IgD-negative memory B cell (primary cell): ENCODE measurements at regions not wholly inside any gene's neighbourhood (a gene's known extent, or its start where the extent isn't known, plus 50 kb on each side); places are given as distances from the start of the nearest gene placed in this dataset.
"Not testable (repeated sequence)": the region's sequence is repeated elsewhere in the genome, so short reads cannot be mapped to it uniquely, and the experiment has no call there.

ENCODE experiments used
- H3K27ac Mint-ChIP-seq, 3 donors: one replicate each; pipeline ENCODE4 v1.8.0; 2020 to 2022; ENCODE audit warnings: mild to moderate bottlenecking in 3 of 3, mixed read lengths in 3 of 3, moderate library complexity in 1 of 3
- H3K27me3 Mint-ChIP-seq: one replicate; pipeline ENCODE4 v1.8.0; 2021; ENCODE audit warnings: mixed read lengths
- H3K36me3 Mint-ChIP-seq: one replicate; pipeline ENCODE4 v1.8.0; 2020; ENCODE audit warnings: mild to moderate bottlenecking, mixed read lengths
- H3K4me1 Mint-ChIP-seq, 3 donors: one replicate each; pipeline ENCODE4 v1.8.0; 2020 to 2022; ENCODE audit warnings: mixed read lengths in 3 of 3, mild to moderate bottlenecking in 1 of 3
- H3K4me3 Mint-ChIP-seq, 4 donors: one replicate each; pipeline ENCODE4 v1.8.0; 2020 to 2022; ENCODE audit warnings: mild to moderate bottlenecking in 4 of 4, mixed read lengths in 4 of 4, moderate library complexity in 3 of 4
- H3K9me3 Mint-ChIP-seq, 3 donors: one replicate each; pipeline ENCODE4 v1.8.0; 2020 to 2021; ENCODE audit warnings: mixed read lengths in 3 of 3, mild to moderate bottlenecking in 1 of 3

DNA sequence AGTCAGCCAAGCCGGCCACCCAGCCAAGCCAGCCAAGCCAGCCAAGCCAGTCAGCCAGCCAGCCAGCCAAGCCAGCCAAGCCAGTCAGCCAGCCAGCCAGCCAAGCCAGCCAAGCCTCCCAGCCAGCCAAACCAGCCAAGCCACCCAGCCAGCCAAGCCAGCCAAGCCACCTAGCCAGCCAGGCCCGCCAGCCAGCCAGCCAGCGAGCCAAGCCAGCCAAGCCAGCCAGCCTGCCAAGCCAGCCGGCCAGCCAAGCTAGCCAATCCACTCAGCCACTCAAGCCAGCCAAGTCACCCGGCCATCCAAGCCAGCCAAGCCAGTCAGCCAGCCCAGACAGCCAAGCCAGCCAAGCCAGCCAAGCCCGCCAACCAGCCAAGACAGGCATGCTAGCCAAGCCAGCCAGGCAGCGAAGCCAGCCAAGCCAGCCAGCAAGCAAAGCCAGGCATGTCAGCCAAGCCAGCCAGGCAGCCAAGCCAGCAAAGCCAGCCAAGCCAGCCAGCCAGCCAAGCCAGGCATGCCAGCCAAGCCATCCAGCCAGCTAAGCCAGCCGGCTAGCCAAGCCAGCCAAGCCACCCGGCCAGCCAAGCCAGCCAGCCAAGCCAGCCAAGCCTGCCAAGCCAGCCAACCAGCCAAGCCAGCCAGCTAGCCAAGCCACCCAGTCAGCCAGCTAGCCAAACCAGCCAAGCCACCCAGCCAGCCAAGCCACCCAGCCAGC, 351.2 kb upstream of the PLGLB2 start:
- peak overlapping the region in 1 of 4 donors; percentile 17 for H3K4me3 Mint-ChIP-seq
- not testable (repeated sequence) for H3K27ac Mint-ChIP-seq, H3K36me3 Mint-ChIP-seq, H3K4me1 Mint-ChIP-seq, H3K9me3 Mint-ChIP-seq, H3K27me3 Mint-ChIP-seq

DNA sequence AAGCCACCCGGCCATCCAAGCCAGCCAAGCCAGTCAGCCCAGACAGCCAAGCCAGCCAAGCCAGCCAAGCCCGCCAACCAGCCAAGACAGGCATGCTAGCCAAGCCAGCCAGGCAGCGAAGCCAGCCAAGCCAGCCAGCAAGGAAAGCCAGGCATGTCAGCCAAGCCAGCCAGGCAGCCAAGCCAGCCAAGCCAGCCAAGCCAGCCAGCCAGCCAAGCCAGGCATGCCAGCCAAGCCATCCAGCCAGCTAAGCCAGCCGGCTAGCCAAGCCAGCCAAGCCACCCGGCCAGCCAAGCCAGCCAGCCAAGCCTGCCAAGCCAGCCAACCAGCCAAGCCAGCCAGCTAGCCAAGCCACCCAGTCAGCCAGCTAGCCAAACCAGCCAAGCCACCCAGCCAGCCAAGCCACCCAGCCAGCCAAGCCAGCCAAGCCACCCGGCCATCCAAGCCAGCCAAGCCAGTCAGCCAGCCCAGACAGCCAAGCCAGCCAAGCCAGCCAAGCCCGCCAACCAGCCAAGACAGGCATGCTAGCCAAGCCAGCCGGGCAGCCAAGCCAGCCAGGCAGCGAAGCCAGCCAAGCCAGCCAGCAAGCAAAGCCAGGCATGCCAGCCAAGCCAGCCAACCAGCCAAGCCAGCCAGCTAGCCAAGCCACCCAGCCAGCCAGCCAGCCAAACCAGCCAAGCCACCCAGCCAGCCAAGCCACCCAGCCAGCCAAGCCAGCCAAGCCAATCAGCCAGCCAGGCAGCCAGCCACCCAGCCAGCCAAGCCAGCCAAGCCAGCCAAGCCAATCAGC, 350.4 kb upstream of the PLGLB2 start:
- H3K9me3 Mint-ChIP-seq, H3K36me3 Mint-ChIP-seq, H3K4me1 Mint-ChIP-seq, H3K4me3 Mint-ChIP-seq, H3K27me3 Mint-ChIP-seq, H3K27ac Mint-ChIP-seq: not testable (repeated sequence)

DNA sequence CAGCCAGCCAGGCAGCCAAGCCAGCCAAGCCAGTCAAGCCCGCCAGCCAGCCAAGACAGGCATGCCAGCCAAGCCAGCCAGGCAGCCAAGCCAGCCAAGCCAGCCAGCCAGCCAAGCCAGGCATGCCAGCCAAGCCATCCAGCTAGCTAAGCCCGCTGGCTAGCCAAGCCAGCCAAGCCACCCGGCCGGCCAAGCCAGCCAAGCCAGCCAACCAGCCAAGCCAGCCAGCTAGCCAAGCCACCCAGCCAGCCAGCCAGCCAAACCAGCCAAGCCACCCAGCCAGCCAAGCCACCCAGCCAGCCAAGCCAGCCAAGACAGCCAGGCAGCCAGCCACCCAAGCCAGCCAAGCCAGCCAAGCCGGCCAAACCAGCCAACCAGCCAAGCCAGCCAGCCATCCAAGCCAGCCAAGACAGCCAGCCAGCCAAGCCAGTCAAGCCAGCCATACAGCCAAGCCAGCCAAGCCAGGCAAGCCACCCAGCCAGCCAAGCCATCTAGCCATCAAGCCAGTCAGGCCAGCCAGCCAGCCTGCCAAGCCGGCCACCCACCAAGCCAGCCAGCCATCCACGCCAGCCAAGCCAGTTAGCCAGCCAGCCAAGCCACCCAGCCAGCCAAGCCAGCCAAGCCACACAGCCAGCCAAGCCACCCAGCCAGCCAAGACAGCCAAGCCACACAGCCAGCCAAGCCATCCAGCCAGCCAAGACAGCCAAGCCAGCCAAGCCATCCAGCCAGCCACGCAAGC, 349.2 kb upstream of the PLGLB2 start:
- not testable (repeated sequence) for H3K4me1 Mint-ChIP-seq, H3K36me3 Mint-ChIP-seq, H3K27me3 Mint-ChIP-seq, H3K27ac Mint-ChIP-seq, H3K9me3 Mint-ChIP-seq, H3K4me3 Mint-ChIP-seq

DNA sequence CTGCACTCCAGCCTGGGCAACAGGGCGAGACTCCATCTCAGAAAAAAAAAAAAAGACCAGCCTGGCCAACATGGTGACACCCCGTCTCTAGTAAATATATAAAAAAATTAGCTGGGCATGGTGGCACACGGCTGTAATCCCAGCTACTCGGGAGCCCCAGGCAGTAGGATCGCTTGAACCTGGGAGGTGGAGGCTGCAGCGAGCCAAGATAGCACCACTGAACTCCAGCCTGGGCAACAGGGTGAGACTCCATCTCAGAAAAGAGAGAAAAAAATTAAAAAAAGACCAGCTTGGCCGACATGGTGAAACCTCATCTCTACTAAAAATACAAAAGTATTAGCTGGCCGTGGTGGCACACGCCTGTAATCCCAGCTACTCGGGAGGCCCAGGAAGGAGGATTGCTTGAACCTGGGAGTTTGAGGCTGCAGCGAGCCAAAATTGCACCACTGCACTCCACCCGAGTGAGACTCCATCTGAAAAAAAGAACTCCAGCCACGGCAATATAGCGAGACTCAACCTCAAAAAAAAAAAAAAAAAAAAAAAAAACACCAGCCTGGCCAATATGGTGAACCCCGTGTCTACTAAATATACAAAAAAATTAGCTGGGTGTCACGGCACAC, 346.1 kb upstream of the PLGLB2 start:
- Mint-ChIP-seq H3K27ac (no peak overlapping the region), H3K4me3 (no peak overlapping the region), H3K27me3 (no peaks in the 10 kb centered on the region), H3K36me3 (no peaks in the 10 kb centered on the region), H3K9me3 (peaks cover 0 to 2% (median 0%) of the 10 kb centered on the region in 3 donors), H3K4me1 (peaks cover 0 to 1% (median 0%) of the 10 kb centered on the region in 3 donors)

DNA sequence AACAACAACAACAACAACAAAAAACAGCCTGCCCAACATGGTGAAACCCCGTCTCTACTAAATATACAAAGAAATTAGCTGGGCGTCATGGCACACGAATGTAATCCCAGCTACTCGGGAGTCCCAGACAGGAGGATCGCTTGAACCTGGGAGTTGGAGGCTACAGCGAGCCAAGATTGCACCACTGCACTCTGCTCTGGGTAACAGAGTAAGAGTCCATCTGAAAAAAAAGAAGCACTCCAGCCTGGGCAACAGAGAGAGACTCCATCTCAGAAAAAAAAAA, 344.1 kb upstream of the PLGLB2 start:
- H3K27ac Mint-ChIP-seq = peak overlapping the region in 2 of 3 donors; percentile 39 to 73

DNA sequence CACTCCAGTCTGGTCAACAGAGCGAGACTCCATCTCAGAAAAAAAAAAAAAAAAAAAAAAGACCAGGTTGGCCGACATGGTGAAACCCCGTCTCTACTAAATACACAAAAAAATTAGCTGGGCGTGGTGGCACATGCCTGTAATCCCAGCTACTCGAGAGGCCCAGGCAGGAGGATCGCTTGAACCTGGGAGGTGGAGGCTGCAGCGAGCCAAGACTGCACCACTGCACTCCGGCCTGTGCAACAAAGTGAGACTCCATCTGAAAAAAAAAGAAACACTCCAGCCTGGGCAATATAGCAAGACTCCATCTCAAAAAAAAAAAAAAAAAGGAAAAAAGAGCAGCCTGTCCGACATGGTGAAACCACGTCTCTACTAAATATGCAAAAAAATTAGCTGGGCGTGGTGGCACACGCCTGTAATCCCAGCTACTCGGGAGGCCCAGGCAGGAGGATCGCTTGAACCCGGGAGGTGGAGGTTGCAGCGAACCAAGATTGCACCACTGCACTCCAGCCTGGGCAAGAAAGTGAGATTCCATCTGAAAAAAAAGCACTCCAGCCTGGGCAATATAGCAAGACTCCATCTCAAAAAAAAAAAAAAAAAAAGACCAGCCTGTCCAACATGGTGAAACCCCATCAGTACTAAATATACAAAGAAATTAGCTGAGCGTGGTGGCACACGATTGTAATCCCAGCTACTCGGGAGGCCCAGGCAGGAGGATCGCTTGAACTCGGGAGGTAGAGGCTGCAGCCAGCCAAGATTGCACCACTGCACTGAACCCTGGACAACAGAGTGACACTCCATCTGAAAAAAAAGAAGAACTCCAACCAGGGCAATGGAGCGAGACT, 343.3 kb upstream of the PLGLB2 start:
- not testable (repeated sequence) for H3K27me3 Mint-ChIP-seq, H3K9me3 Mint-ChIP-seq, H3K36me3 Mint-ChIP-seq, H3K4me1 Mint-ChIP-seq
- Mint-ChIP-seq H3K27ac (peak overlapping the region in 2 of 3 donors; percentile 46 to 79), H3K4me3 (peak overlapping the region in 1 of 4 donors; percentile 43)

More for the DNA sequence above, 344.1 kb upstream of the PLGLB2 start:
- no peaks in the 10 kb centered on the region for H3K27me3 Mint-ChIP-seq
- H3K4me3 Mint-ChIP-seq = peak overlapping the region in 1 of 4 donors; percentile 29
- H3K4me1 Mint-ChIP-seq = peaks cover 0 to 1% (median 0%) of the 10 kb centered on the region in 3 donors
- no peaks in the 10 kb centered on the region for H3K36me3 Mint-ChIP-seq
- peaks cover 0 to 2% (median 0%) of the 10 kb centered on the region in 3 donors for H3K9me3 Mint-ChIP-seq

DNA sequence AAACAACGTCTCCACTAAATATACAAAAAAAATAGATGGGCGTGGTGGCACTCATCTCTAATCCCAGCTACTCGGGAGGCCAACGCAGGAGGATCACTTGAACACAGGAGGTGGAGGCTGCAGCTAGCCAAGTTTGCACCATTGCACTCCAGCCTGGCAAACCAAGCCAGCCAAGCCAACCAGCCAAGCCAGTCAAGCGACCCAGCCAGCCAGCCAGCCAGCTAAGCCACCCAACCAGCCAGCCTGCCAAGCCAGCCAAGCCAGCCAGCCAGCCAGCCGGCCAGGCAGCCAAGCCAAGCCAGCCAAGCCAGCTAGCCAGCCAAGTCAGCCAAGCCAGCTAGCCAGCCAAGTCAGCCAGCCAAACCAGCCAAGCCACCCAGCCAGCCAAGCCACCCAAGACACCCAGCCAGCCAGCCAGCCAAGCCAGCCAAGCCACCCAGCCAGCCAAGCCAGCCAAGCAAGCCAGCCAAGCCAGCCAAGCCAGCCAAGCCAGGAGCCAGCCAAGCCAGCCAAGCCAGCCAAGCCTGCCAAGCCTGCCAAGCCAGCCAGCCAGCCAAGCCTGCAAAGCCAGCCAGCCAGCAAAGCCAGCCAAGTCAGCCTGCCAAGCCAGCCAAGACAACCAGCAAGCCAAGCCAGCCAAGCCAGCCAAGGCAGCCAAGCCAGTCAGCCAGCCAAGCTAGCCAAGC, 342.2 kb upstream of the PLGLB2 start:
- not testable (repeated sequence) for H3K27ac Mint-ChIP-seq, H3K9me3 Mint-ChIP-seq, H3K27me3 Mint-ChIP-seq, H3K4me3 Mint-ChIP-seq, H3K36me3 Mint-ChIP-seq, H3K4me1 Mint-ChIP-seq

DNA sequence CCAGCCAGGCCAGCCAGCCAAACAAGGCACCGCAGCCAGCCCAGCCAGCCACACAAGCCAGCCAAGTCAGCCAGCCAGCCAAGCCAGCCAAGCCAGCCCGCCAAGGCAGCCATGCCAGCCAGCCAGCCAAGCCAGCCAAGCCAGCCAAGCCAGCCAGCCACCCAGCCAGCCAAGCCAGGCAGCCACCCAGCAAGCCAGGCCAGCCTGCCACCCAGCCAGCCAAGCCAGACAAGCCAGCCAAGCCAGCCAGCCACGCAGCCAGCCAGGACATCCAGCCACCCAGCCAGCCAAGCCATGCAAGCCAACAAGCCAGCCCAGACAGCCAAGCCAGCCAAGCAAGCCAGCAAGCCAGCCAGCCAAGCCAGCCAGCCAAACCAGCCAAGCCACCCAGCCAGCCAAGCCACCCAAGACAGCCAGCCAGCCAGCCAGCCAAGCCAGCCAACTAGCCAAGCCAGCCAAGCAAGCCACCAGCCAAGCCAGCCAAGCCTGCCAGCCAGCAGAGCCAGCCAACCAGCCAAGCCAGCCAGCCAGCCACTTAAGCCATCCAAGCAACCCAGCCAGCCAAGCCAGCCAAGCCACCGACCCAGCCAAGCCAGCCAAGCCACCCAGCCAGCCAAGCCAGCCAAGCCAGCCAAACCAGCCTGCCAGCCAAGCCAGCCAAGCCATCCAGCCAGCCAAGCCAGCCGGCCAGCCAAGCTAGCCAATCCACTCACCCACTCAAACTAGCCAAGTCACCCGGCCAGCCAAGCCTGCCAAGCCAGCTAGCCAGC, 341.3 kb upstream of the PLGLB2 start:
- not testable (repeated sequence) for H3K27ac Mint-ChIP-seq, H3K4me3 Mint-ChIP-seq, H3K27me3 Mint-ChIP-seq, H3K36me3 Mint-ChIP-seq, H3K9me3 Mint-ChIP-seq, H3K4me1 Mint-ChIP-seq

DNA sequence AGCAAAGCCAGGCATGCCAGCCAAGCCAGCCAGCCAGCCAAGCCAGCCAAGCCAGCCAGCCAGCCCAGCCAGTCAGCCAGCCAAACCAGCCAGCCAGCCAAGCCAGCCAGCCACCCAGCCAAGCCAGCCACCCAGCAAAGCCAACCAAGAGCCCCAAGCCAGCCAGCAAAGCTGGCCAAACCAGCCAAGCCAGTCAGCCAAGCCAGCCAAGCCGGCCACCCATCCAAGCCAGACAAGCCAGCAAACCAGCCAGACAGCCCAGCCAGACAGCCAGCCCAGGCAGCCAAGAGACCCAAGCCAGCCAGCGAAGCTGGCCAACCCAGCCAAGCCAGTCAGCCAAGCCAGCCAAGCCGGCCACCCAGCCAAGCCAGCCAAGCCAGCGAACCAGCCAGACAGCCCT, 338.3 kb upstream of the PLGLB2 start:
- H3K27ac Mint-ChIP-seq, H3K9me3 Mint-ChIP-seq: not testable (repeated sequence)

DNA sequence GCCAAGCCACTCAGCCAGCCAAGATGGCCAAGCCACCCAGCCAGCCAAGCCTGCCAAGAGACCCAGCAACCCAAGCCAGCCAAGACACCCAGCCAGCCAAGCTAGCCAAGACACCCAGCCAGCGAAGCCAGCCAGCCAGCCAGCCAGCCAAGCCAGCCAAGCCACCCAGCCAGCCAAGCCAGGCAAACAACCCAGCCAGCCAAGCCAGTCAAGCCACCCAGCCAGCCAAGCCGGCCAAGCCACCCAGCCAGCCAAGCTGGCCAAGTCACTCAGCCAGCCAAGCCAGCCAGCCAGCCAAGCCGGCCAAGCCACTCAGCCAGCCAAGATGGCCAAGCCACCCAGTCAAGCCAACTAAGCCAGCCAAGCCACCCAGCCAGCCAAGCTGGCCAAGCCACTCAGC, 337.5 kb upstream of the PLGLB2 start:
- H3K36me3 Mint-ChIP-seq, H3K27me3 Mint-ChIP-seq, H3K4me1 Mint-ChIP-seq, H3K9me3 Mint-ChIP-seq, H3K4me3 Mint-ChIP-seq, H3K27ac Mint-ChIP-seq: not testable (repeated sequence)

More for the DNA sequence above, 338.3 kb upstream of the PLGLB2 start:
- not testable (repeated sequence) for H3K27me3 Mint-ChIP-seq, H3K36me3 Mint-ChIP-seq, H3K4me3 Mint-ChIP-seq, H3K4me1 Mint-ChIP-seq

DNA sequence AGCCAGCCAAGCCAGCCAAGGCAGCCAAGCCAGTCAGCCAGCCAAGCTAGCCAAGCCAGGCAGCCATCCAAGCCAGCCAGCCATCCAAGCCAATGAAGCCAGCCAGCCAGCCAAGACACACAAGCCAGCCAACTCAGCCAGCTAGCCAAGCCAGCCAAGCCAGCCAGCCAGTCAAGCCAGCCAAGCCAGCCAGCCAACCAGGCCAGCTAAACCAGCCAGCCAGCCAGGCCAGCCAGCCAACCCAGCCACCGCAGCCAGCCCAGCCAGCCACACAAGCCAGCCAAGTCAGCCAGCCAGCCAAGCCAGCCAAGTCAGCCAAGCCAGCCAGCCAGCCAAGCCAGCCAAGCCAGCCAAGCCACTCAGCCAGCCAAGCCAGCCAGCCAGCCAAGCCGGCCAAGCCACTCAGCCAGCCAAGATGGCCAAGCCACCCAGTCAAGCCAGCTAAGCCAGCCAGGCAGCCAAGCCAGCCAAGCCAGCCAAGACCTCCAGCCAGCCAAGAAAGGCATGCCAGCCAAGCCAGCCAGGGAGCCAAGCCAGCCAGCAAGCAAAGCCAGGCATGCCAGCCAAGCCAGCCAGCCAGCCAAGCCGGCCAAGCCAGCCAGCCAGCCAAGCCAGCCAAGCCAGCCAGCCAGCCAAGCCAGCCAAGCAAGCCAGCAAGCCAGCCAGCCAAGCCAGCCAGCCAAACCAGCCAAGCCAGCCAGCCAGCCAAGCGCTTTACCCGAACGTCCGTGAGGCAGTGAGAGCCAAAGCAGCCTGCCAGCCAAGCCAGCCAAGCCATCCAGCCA, 335.7 kb upstream of the PLGLB2 start:
- H3K4me3 Mint-ChIP-seq = not testable (repeated sequence)

DNA sequence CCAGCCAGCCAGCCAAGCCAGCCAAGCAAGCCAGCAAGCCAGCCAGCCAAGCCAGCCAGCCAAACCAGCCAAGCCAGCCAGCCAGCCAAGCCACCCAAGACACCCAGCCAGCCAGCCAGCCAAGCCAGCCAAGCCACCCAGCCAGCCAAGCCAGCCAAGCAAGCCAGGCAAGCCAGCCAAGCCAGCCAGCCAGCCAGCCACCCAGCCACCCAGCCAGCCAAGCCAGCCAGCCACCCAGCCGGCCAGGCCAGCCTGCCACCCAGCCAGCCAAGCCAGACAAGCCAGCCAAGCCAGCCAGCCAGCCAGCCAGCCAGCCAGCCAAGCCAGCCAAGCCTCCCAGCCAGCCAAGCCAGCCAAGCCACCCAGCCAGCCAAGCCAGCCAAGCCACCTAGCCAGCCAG, 333.6 kb upstream of the PLGLB2 start:
- H3K9me3 Mint-ChIP-seq, H3K27ac Mint-ChIP-seq, H3K4me1 Mint-ChIP-seq, H3K4me3 Mint-ChIP-seq, H3K27me3 Mint-ChIP-seq, H3K36me3 Mint-ChIP-seq: not testable (repeated sequence)

More for the DNA sequence above, 335.7 kb upstream of the PLGLB2 start:
- not testable (repeated sequence) for H3K27me3 Mint-ChIP-seq, H3K36me3 Mint-ChIP-seq, H3K27ac Mint-ChIP-seq, H3K9me3 Mint-ChIP-seq, H3K4me1 Mint-ChIP-seq

DNA sequence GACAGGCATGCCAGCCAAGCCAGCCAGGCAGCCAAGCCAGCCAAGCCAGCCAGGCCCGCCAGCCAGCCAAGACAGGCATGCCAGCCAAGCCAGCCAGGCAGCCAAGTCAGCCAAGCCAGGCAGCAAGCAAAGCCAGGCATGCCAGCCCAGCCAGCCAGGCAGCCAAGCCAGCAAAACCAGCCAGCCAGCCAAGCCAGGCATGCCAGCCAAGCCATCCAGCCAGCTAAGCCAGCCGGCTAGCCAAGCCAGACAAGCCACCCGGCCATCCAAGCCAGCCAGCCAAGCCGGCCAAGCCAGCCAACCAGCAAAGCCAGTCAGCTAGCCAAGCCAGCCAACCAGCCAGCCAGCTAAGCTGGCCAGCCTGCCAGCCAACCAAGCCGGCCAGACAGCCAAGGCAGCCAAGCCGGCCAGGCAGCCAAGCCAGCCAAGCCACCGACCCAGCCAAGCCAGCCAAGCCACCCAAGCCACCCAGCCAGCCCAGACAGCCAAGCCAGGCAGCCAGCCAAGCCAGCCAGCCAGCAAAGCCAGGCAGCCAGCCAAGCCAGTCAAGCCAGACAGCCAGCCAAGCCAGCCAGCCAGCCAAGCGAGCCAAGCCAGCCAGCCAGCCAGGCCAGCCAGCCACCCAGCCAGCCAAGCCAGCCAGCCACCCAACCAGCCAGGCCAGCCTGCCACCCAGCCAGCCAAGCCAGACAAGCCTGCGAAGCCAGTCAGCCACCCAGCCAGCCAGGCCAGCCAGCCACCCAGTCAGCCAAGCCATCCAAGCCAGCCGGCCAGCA, 332.9 kb upstream of the PLGLB2 start:
- not testable (repeated sequence) for H3K4me3 Mint-ChIP-seq, H3K4me1 Mint-ChIP-seq, H3K27ac Mint-ChIP-seq, H3K36me3 Mint-ChIP-seq, H3K27me3 Mint-ChIP-seq, H3K9me3 Mint-ChIP-seq
